ENCODE measurements at regions not wholly inside any gene's neighbourhood (a gene's known extent, or its start where the extent isn't known, plus 50 kb on each side); places are given as distances from the start of the nearest gene placed in this dataset.
A peak's percentile ranks its signal among the peaks of the same experiment; 100 is the strongest.

DNA sequence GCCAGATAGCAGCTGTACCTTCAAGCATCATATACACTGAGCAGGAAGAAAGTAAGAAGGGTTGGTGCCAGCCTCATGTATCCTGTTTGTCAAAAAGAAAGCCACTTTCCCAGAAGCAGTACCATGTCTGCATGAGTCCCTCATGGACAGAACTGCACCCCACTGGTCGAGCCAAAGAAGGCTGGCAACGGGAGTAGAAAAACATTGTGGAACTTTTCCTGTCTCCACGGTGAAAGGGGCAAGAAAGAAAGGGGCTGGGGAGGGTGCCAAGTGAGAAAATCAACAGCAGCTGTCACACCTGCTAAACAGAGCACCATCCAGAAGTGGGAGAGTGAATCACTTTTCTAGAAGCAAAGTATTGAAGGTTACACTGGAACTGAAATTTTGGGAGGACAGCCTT, 621.7 kb downstream of the LMO4 start:
- intact Hi-C loops (cut with DNase I) = loop anchor here (10.0 kb wide), 1 partner anchor 616 kb away; no protein-coding TSS in a partner anchor

DNA sequence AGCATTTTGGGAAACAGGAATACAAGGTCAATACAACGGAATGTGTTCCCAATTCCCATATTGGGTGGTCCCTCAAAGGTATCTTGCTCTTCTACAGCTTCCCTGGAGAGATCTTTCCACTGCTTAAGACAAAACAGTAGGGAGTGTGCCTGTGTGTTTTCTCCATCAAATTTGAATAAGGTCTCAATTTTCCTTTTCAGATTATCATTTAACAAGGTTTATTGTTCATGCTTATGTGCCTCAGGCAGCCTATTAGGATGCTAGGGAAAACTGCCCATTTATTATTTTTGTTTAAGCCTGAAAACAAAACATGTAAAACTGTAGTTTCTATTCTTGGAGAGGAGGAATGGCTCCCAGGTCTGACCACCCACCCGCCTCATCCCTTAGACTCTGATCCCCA, 622.7 kb downstream of the LMO4 start:
- intact Hi-C loops (cut with DNase I) = loop anchor here (10.0 kb wide), 1 partner anchor 617 kb away; no protein-coding TSS in a partner anchor
- no peak for DNase-seq (ENCODE audit: low spot score)

More for the DNA sequence above, 621.7 kb downstream of the LMO4 start:
- DNase-seq (ENCODE audit: low spot score) = no peak

DNA sequence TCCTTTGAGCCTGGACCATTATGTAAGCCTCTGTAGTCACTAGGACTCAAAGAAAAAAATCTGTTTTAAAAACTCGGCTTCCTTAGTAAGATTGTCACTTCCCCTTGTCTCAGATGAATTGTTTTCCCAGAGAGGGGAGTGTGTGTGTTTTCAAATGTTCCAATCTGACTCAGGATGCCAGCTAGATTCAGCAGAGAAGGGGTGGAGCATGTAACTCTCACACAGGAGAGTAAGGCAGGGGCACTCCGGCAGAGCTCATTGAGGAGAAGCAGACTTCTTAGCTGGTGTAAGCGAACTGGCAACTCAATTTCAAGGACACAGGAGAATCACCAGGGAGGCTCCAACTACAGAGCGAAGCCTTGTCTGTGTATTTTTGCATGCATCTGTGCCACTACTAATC, 623.2 kb downstream of the LMO4 start:
- intact Hi-C loops (cut with DNase I) = loop anchor here (10.0 kb wide), 1 partner anchor 617 kb away; no protein-coding TSS in a partner anchor
- no peak for DNase-seq (ENCODE audit: low spot score)

GRCh38 chr1:87953121-87953520, 624.4 kb downstream of the LMO4 start:
- DNase-seq (ENCODE audit: low spot score) = no peak
- intact Hi-C loops (cut with DNase I) = loop anchor here (10.0 kb wide), 1 partner anchor 618 kb away; no protein-coding TSS in a partner anchor

DNA sequence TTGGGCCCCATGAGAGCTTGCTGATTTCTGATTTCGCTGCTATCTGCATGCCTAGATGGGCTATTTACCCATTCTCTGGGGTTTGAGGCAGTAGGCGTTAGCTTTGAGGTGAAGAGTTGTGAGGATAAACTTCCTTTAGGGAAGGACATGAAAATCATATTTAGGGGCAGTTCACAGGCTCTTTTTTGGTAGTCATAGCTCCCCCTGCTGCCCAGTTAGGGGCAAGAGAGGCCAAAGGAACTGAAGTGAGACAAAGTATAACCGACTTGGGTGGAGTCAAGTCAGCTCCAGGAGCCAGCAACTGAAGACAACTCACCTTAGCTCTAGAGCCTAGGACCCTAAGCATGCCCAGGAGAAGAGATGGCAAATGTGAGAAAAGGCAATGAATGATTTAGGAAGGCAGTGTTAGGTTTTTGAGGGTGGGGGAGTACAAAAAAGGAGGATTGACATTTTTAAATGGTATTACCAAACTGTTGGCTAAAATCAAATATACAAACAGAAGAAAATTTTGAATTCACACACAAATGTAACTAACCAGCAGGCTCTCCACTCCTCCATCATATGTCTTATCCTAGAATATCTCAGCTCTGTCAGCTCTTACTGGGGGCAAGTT, 625.2 kb downstream of the LMO4 start:
- peak; percentile 80 for DNase-seq (ENCODE audit: low spot score)
- intact Hi-C loops (cut with DNase I) = loop anchor here (10.0 kb wide), 1 partner anchor 619 kb away; no protein-coding TSS in a partner anchor

DNA sequence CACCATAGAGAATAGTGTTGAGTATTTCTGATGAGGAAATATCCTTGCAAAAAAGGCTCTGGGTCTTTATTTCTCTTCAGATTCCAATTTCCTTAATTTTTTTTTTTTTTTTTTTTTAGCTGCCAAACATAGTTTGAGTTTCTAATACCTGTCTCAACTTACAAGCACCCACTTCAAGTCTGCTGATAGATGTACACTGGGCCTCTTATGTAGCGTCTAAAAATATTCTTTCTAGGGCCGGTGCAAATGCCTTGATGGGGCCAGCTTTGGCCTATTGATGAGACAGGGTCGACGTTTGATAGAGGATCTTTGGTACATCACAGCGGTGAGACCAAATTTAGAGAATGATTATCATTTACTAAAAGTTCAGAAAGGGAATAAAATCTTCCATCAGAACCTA, 626.4 kb downstream of the LMO4 start:
- intact Hi-C loops (cut with DNase I) = loop anchor here (10.0 kb wide), 1 partner anchor 620 kb away; no protein-coding TSS in a partner anchor
- no peak for DNase-seq (ENCODE audit: low spot score)

GRCh38 chr1:87956072-87956471, 627.4 kb downstream of the LMO4 start:
- DNase-seq (ENCODE audit: low spot score) = peak; percentile 85
- intact Hi-C loops (cut with DNase I) = loop anchor here (10.0 kb wide), 1 partner anchor 621 kb away; no protein-coding TSS in a partner anchor

DNA sequence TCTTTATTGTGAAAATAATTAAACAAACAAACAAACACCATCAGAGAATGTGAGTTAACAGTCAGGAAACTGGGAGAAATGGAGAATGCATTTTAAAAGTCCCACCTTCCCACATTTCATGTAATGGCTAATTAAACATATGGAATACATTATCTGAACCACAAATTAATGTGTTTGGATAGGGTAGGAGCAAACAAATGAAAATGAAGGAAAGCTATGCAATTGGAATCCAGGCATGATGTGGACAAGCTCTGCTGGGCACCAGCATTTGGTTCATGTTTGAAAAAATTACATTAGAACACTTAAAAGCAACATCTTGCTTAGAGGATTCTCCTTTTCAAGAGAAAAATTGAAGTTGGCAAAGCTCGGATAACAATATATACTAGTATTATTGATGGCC, 628.1 kb downstream of the LMO4 start:
- DNase-seq (ENCODE audit: low spot score) = no peak
- intact Hi-C loops (cut with DNase I) = loop anchor here (10.0 kb wide), 1 partner anchor 622 kb away; no protein-coding TSS in a partner anchor

GRCh38 chr1:87957331-87957730, 628.7 kb downstream of the LMO4 start:
- intact Hi-C loops (cut with DNase I) = loop anchor here (10.0 kb wide), 1 partner anchor 623 kb away; no protein-coding TSS in a partner anchor
- DNase-seq (ENCODE audit: low spot score) = no peak

DNA sequence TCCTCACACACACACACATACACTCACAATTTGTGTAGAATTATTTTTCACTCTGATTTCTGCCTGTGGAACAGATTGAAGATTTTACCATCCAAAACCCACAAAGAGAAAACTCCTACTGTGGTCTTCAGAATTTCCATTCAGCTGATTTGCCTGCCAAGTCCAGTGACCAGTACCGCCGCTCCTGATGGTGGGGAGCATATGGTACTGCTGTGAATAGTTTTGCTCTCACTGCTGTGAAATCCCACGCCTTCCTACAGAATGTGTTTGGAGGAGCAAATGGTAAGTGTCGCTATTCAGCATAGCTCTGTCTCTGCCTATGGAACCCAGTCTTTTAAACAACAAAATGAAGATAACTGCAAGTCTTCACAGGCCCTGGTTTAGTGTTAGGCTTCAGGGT, 629.5 kb downstream of the LMO4 start:
- DNase-seq (ENCODE audit: low spot score) = no peak
- intact Hi-C loops (cut with DNase I) = loop anchor here (10.0 kb wide), 1 partner anchor 623 kb away; no protein-coding TSS in a partner anchor

DNA sequence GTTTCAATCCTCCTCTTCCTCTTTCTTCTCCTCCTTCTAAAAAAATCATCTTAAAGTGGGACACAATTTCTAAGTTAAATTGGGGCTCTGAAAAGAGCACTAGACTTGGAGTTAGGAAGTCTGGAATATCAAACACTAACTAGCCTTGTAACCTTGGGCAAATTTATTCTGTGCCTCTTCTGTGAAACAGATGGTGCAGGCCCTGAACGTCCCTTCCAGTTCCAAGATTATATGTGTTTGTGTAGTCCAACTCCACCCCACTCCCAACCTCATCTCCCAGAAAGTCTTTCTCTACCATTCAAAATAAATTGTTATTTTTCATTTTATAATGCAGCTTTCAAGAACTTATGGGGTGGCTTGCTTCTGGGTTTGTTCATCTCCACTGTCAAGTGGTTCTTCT, 630.0 kb downstream of the LMO4 start:
- intact Hi-C loops (cut with DNase I) = loop anchor here (10.0 kb wide), 1 partner anchor 624 kb away; no protein-coding TSS in a partner anchor
- no peak for DNase-seq (ENCODE audit: low spot score)

- DNase-seq (ENCODE audit: low spot score) = no peak
- intact Hi-C loops (cut with DNase I) = loop anchor here (10.0 kb wide), 1 partner anchor 624 kb away; no protein-coding TSS in a partner anchor
These were observed 630.6 kb downstream of the LMO4 start for GRCh38 chr1:87959236-87959635.

- intact Hi-C loops (cut with DNase I) = no loop called here
- no peak for DNase-seq (ENCODE audit: low spot score)
These were observed 633.3 kb downstream of the LMO4 start for GRCh38 chr1:87961992-87962391.

- no peak for DNase-seq (ENCODE audit: low spot score)
- intact Hi-C loops (cut with DNase I) = no loop called here
These were observed 634.9 kb downstream of the LMO4 start for GRCh38 chr1:87963556-87963955.

GRCh38 chr1:87965193-87965592, 636.5 kb downstream of the LMO4 start:
- intact Hi-C loops (cut with DNase I) = no loop called here
- DNase-seq (ENCODE audit: low spot score) = no peak

DNA sequence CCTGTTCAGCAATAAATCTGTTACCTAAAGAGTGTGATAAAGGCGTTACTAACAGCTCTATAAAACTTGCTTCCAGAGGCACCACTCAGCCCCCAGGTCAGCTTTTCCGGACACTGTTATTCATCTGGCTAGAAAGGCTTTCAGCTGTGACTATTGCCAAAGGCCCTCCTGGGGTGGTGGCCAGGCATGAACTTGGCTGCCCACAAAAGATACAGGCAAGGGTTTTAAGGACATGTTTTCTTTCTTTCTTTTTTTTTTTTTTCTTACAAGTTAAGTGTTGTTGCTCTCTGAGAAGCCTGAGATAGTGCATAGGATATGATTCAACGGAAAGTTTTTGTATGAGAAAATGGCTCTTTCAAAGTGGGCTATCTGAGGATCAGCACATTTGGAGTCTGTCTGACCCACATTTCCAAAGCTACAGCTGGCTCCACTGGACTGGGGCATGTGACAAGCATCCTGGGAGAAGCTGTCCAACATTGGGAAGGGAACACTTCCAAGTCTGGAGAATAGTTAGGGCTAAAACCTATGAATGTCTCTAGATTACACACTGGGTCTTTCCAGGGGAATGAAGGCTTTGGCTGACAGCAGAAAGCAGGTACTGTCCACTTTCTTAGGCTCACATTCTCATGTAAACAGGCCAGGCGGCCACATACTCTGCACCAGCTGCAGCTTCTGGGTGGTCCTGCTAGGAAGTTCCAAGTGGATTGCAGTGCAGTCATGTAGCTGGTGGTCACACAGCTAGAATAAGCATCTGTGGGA, 639.7 kb downstream of the LMO4 start:
- DNase-seq (ENCODE audit: low spot score) = peak; percentile 82
- intact Hi-C loops (cut with DNase I) = no loop called here

DNA sequence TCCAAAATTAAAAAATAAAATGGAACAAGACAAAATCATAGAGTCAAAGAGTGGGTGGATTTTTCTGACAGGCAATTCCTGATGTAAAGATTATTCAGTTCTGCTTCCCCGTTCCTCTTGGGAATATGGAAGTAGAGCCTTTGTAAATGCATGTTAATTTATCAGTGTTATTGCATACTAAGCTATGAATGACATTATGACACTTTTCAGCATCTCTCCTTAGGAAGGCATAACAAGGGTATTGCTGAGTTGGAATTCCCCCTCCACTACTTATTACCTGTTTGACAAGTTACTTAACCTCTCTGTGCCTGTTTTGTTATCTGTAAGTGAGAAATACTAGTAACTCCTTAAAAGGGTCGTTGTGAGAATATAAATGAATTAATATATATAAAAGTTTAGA, 640.4 kb downstream of the LMO4 start:
- no peak for DNase-seq (ENCODE audit: low spot score)
- intact Hi-C loops (cut with DNase I) = no loop called here

- intact Hi-C loops (cut with DNase I) = no loop called here
- no peak for DNase-seq (ENCODE audit: low spot score)
These were observed 644.1 kb downstream of the LMO4 start for GRCh38 chr1:87972811-87973210.

DNA sequence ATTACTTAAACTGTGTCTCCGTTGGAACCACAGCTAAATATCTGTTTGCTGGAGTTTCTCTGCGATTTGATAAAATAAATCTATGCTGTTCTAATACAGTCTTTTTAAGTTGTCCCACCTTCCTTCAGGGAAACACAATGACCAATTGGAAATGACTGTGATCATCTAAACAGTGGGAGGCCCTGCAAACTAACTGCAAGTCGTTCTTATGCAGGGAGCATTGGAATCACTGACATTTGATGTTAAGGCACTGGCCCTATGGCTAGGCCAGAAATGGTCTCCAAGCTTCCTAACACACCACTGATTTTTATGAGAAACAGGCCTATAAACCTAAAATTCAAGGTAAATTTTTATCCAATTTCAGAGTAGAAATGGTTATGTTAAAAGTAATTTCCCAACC, 645.2 kb downstream of the LMO4 start:
- DNase-seq (ENCODE audit: low spot score) = no peak
- intact Hi-C loops (cut with DNase I) = no loop called here

DNA sequence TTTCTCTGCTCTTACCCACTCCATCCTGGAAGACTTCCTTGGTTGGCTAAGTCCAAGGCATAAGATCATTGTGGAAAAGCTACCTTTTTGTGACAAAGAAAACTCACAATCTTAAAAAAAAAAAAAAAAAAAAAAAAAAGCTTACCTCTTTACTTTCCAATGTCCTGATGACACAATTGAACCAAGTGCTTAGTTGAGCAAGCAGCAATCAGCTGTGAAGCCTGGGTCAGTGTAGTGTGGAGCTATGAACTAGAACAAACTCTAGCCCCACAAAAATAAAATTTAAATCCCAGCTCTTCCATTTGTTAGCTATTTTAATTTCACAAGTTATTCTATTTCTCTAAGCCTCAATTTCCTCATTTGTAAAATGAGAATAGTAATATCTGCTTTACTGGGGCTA, 647.6 kb downstream of the LMO4 start:
- intact Hi-C loops (cut with DNase I) = no loop called here
- DNase-seq (ENCODE audit: low spot score) = no peak
